ENCODE measurements at regions not wholly inside any gene's neighbourhood (a gene's known extent, or its start where the extent isn't known, plus 50 kb on each side); places are given as distances from the start of the nearest gene placed in this dataset.

- ATAC-seq (ENCODE audit: low read depth) = no peak
- Histone ChIP-seq H3K4ac (ENCODE audit: low read depth, low read length) (no peak overlapping the region), H4K5ac (ENCODE audit: low read depth, low read length) (no peak overlapping the region), H3K36me3 (ENCODE audit: control insufficient read depth, insufficient read depth, low read length) (no peaks in the 10 kb centered on the region), H4K91ac (ENCODE audit: insufficient read depth, low read depth, low read length) (no peak overlapping the region), H2AFZ (replicated peaks; ENCODE audit: low read length, poor library complexity) (no peak overlapping the region), H2BK5ac (ENCODE audit: low read depth, low read length, poor library complexity, severe bottlenecking) (no peak overlapping the region), H3K18ac (ENCODE audit: low read depth, low read length) (peak overlapping the region; percentile 54; the same call in 1 of the 2 replicates), H3K9me1 (ENCODE audit: insufficient read depth, low read length) (no peaks in the 10 kb centered on the region), H3K56ac (ENCODE audit: extremely low read depth, insufficient read depth, low read length) (no peak overlapping the region), H2AK5ac (ENCODE audit: low read depth, low read length) (no peak overlapping the region), H3K23ac (ENCODE audit: low read depth, low read length) (no peak overlapping the region), H3K4me3 (ENCODE audit: insufficient read depth, low read depth, low read length) (no peak overlapping the region), H3K4me1 (ENCODE audit: control insufficient read depth, insufficient read depth, low read length) (peaks cover 6% of the 10 kb centered on the region), H3K79me1 (ENCODE audit: low read depth in 1 of 2, low read length in 2 of 2) (no peaks in the 10 kb centered on the region), H3K27ac (ENCODE audit: insufficient read depth, low read length) (no peak overlapping the region), H3K9ac (ENCODE audit: low read depth, low read length) (no peak overlapping the region), H4K20me1 (ENCODE audit: insufficient read depth, low read length) (no peaks in the 10 kb centered on the region), H4K8ac (ENCODE audit: low read depth in 2 of 2, low read length in 2 of 2) (no peak overlapping the region), H2BK120ac (ENCODE audit: low read depth, low read length) (no peak overlapping the region), H3K4me2 (ENCODE audit: low read depth, low read length) (no peak overlapping the region), H3K14ac (replicated peaks; ENCODE audit: low read depth, low read length) (no peak overlapping the region), H2BK15ac (ENCODE audit: low read depth, low read length) (no peak overlapping the region), H3K27me3 (ENCODE audit: control insufficient read depth, insufficient read depth, low read length) (peaks cover 2% of the 10 kb centered on the region), H2AK9ac (replicated peaks; ENCODE audit: low read depth, low read length, poor library complexity) (no peak overlapping the region), H3K9me3 (ENCODE audit: control insufficient read depth, insufficient read depth, low read length) (no peaks in the 10 kb centered on the region), H2BK20ac (ENCODE audit: low read depth, low read length) (no peak overlapping the region)
- CTCF ChIA-PET = interaction anchor here (0.6 kb wide), 1 partner anchor 385 kb away, joined by 4 read pairs; no protein-coding TSS in a partner anchor
- DNase-seq = no peak
- WGBS, 2 experiments (ENCODE audit: extremely low coverage in 2 of 2, insufficient read length in 1 of 2) = no CpG with 5 or more reads among the region's 2 CpGs
- no TSS peak for BruUV-seq (replicated peaks)
- TF ChIP-seq BHLHE40 (IDR thresholded peaks at IDR 0.05; ENCODE audit: low read depth, low read length) (no peak), RCOR1 (IDR thresholded peaks at IDR 0.05; ENCODE audit: insufficient replicate concordance, low read length) (no peak), MXI1 (IDR thresholded peaks at IDR 0.05; ENCODE audit: borderline replicate concordance, low read depth, low read length) (no peak), MAZ (IDR thresholded peaks at IDR 0.05; ENCODE audit: borderline replicate concordance, low read depth, low read length) (no peak), FOS (IDR thresholded peaks at IDR 0.05; ENCODE audit: low read depth, low read length) (no peak), POLR2A (IDR thresholded peaks at IDR 0.05; ENCODE audit: low read depth, low read length) (no peak), NFE2L2 (IDR thresholded peaks at IDR 0.05; ENCODE audit: low read depth, low read length) (no peak), SMC3 (IDR thresholded peaks at IDR 0.05; ENCODE audit: low read depth, low read length) (no peak), MAFK (IDR thresholded peaks at IDR 0.05; ENCODE audit: low read depth, low read length) (no peak), RAD21 (IDR thresholded peaks at IDR 0.05; ENCODE audit: low read length) (no peak), CEBPB (IDR thresholded peaks at IDR 0.05; ENCODE audit: low read depth, low read length) (no peak), ELK1 (IDR thresholded peaks at IDR 0.05; ENCODE audit: borderline replicate concordance, low read depth, low read length) (no peak), RFX5 (IDR thresholded peaks at IDR 0.05; ENCODE audit: low read depth, low read length) (no peak), USF2 (IDR thresholded peaks at IDR 0.05; ENCODE audit: low read depth, low read length) (no peak), CTCF (conservative IDR thresholded peaks at IDR 0.05; ENCODE audit: low read depth, low read length) (no peak), CHD1 (IDR thresholded peaks at IDR 0.05; ENCODE audit: low read depth, low read length) (no peak)
- in situ Hi-C loops (cut with MboI; ENCODE audit: low sequenced_read_pairs) = no loop called here
- dilution Hi-C loops (cut with HindIII; ENCODE audit: low sequenced_read_pairs, unreplicated experiment) = no loop called here
- POLR2A ChIA-PET (ENCODE audit: unreplicated experiment) = no interaction called here
- intact Hi-C loops (cut with micrococcal nuclease) = no loop called here
Measured at GRCh38 chr5:122585371-122585770, 189.5 kb upstream of the SNX2 start.

Data from IMR-90 (cell line).